Iris pigment epithelial cell (primary cell): ENCODE measurements at regions not wholly inside any gene's neighbourhood (a gene's known extent, or its start where the extent isn't known, plus 50 kb on each side); places are given as distances from the start of the nearest gene placed in this dataset.
"Not testable (repeated sequence)": the region's sequence is repeated elsewhere in the genome, so short reads cannot be mapped to it uniquely, and the experiment has no call there.

Source experiments
- DNase-seq: peaks from one replicate; pipeline ENCODE4 v3.0.0-alpha.2; 2011; ENCODE audit warnings: low read depth

GRCh38 chr11:95434489-95435057, 203.6 kb upstream of the SESN3 start:
- DNase-seq, result no peak

DNA sequence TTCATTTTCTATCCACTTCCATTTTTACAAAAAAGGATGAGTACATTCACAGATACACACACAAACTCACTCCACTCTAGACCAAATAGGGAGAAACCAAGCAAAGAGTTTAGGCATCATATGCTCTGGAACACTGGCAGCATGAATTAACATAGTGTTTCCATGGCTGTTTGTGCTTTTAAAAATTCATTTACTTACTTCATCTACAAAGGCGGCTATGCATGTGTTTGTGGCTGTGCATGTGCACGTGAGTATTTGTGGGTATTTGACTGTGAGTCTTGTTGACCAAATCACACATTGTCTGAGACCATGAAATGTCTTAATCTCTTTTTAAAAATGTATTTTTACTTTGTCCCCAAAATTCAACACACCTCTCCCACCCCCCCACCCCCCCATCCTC, 203.0 kb upstream of the SESN3 start:
- DNase-seq, result no peak

GRCh38 chr11:95432714-95433503, 201.9 kb upstream of the SESN3 start:
- no peak for DNase-seq

DNA sequence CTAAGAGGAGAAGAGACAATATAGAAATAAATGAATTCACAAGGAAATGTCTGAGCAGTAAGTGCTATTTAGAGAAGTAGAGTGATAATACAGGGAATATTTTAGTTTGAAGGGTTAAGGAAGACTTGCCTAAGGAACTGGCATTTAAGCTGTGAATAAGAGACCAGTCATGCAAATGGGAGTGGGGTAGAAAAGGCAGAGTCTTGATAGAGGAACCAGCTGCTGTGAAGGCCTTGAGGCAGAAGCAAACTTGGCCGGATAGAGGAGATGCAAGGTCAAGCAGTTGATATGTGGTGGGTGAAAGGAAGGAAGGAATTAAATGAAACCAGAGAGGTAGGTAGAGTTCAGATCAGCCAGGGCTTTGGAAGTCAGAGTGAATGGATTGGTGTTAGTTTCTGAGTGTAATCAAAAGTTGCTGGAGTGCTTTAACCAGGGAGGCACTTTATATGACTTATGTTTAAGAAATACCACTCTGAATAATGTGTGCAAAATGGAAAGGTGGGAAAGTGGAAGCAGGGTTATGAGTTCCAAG, 198.4 kb upstream of the SESN3 start:
- DNase-seq, result peak; percentile 31

DNA sequence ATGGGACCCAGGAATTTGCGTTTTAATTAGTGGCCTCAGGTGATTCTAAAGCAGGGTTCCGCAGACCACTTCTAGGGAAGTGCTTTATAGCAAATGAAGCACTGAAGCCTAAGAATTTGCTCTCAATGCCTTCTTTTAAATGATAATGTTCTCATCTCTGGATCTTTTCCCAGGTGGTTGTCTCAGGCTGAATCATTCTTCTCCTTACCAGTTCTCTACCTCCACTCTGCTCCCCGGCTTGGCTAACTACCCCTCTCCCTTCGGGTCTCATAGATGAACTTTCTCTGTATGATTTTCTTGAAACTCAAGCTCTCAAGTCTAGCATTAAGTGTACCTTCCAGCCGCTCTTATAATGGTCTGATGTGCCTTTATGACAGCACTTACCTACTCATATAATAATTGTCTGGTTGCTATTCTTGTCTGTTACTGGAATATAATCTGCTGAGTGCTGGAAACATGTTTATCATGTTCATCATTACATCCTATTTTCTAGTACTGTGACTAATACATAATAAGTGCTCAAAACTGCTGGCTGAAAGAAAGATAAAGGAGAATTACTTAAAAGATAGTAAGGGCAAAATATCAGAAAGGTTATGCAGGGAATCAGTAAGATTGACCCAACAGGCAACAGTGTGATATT, 195.9 kb upstream of the SESN3 start:
- DNase-seq, result no peak

GRCh38 chr11:95419915-95420314, 188.9 kb upstream of the SESN3 start:
- peak; percentile 73 for DNase-seq

DNA sequence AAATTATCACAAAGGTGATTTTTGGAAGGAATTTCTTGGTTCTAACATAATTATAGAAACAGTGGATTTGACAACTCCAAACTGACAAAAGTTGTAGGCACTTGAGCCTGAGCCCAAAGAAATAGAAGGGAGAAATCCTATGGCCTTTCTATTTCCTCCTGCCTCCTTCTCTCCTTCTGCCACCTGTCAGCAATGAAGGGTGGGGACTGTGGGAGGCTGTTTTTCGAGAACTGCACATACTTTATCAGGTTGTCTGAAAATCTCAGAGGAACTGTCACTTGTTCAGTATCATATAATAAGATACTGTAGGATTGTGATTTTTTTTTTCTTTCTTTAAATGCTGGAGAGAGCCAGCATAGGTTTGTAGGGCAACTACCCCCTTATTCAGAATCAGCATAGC, 187.9 kb upstream of the SESN3 start:
- DNase-seq, result no peak

GRCh38 chr11:95417832-95418231, 186.8 kb upstream of the SESN3 start:
- no peak for DNase-seq

DNA sequence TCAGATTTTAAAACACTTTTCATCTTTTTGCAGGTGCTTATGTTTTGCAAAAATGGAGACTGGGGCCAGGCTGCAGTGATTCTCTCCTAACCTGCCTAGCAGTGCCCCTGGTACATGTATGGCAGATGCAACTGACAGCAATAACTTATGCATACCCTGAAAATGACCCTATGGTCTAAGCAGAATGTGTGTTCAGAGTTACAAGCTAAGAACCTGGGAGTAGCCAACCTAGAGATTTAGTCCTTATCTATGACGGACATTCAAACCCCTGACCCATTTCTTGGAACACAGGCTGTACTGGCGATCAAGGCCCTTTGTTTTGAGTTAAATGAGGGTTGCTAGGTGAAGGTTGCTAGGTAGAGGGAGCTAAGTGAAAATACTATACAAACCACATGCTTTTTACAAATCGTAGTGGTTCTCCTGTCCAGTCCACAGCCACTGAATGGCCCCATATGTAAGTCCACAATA, 184.9 kb upstream of the SESN3 start:
- no peak for DNase-seq

- no peak for DNase-seq
These were observed 183.2 kb upstream of the SESN3 start for GRCh38 chr11:95414217-95414616.

DNA sequence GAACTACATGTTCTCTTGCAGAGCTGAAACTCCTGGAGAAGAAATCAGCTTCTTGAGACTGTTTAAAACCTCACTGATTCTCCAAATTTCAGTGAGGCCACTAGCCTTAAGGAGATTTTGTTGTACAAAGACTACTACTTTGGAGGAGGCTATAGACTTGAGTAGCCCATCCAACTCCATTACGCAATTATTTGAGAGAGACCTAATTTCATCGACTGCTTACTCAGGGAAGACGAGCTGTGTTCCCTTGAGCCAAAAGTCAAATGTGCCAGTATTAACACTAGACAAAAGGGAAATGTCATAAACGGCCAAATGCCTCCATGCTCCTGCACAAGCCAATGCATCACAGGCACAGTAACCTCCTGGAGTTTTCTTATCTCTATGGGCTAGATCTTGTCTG, 182.8 kb upstream of the SESN3 start:
- no peak for DNase-seq

DNA sequence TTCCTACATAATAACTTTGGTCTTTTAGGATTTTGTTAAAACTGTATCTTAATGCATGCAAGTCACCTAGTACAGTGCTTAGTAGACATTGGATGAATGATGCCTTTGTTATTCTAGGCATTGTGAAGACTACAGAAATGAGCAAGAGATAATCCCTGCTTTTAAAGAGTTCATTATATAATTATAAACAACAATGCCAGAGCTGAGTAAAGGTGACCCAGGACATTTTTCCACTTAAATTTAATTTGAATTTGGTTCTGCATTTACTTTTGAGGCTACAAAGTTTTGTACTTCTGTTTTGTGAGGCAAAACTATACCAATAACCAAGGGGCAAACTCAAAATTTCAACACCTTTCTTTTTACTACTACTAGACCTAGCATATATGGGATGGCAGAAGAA, 182.0 kb upstream of the SESN3 start:
- DNase-seq, result no peak

- DNase-seq, result no peak
These were observed 181.1 kb upstream of the SESN3 start for GRCh38 chr11:95412074-95412473.

- DNase-seq, result not testable (repeated sequence)
These were observed 179.7 kb upstream of the SESN3 start for GRCh38 chr11:95410707-95411106.

GRCh38 chr11:95406271-95406670, 175.3 kb upstream of the SESN3 start:
- no peak for DNase-seq

GRCh38 chr11:95404370-95404769, 173.4 kb upstream of the SESN3 start:
- no peak for DNase-seq

GRCh38 chr11:95398437-95399112, 167.6 kb upstream of the SESN3 start:
- peak; percentile 15 for DNase-seq

- DNase-seq, result no peak
These were observed 161.6 kb upstream of the SESN3 start for GRCh38 chr11:95392644-95393043.

- no peak for DNase-seq
These were observed 158.4 kb upstream of the SESN3 start for GRCh38 chr11:95389427-95389826.

DNA sequence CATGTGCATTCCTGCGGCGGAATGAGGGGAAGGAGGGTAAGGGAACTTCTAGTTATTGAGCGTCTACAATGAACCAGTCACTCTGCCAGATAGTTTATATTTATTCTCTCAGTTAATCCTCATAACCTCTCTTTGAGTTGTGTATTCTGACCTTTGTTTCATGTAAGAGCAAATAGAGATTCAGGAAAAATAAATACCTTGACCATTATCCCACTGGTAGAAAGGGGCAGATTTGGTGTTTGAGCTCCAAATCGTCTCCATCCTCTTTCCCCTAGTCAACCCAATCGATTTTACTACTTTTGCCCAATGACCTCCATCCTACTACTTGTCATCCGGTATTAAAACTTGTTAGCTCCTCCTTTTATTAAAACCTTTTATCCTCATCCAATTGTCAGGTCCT, 157.1 kb upstream of the SESN3 start:
- no peak for DNase-seq

DNA sequence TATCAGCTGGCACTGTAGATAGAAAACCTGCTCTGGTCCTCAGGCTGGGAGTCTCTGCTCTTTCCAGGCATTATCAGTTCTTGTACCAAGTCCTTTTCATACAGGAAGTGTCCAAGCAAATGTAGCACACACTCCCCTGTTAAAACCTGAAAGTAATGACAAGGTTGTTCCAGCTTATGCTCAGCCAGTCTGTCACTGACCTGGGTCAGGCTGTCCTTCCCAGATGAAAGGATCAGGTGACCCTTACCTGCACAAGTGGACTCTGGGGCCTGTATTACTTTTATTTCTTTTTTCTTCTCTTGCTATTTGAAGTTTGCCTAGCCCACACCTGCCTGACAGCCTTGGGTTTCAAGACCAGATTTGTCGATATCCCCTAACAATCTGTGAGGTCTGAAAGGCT, 156.3 kb upstream of the SESN3 start:
- DNase-seq, result no peak

DNA sequence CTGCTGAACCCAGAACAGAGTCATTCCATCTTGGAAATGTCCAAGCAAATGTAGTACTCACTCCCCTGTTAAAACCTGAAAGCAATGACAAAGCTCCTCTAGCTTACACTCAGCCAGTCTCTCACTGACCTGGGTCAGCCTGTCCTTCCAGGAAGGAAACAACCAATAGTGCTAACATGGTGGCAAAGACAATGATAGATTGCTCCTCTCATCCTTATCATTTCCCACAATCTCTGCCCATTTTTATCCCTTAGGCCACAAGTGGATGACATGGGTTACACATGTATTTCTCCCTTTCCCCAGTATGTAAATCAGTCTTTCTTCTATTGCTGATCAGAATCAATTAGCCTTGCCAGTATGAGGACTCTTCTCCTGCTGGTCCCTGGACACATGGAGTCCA, 154.6 kb upstream of the SESN3 start:
- DNase-seq, result no peak

DNA sequence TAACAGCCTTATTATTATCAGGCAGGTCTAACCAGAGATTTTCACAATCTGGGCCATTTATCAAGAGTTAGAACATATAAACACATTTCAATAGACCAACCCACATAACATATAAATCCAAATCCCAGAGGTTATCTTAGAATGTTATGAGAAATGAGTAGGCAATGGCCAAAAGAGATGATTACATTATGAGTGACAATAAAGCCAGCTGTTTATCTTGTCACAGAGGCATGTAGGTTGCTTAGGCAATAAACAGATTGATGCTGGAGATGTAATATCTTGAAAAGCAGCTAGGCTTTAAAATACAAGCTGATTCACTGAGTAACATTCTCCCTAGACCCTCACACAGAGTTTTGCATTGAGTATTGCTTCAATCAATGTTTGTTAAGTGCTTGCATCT, 148.5 kb upstream of the SESN3 start:
- DNase-seq, result no peak
